Neural crest cell (in vitro differentiated cells): ENCODE measurements at regions not wholly inside any gene's neighbourhood (a gene's known extent, or its start where the extent isn't known, plus 50 kb on each side); places are given as distances from the start of the nearest gene placed in this dataset.

Experiments
- DNase-seq: peaks from one replicate; pipeline ENCODE4 v3.0.0; 2021; ENCODE audit warnings: low read depth, mixed read lengths, low spot score
- H3K27ac Mint-ChIP-seq: one replicate; pipeline ENCODE4 v1.8.0; 2021; ENCODE audit warnings: mild to moderate bottlenecking, mixed read lengths; ENCODE audit not compliant: unreplicated experiment
- H3K27me3 Mint-ChIP-seq: 2 replicates; pipeline ENCODE4 v1.8.0; 2021; ENCODE audit warnings: low read depth, mild to moderate bottlenecking, mixed read lengths
- H3K36me3 Mint-ChIP-seq: 2 replicates; pipeline ENCODE4 v1.8.0; 2021; ENCODE audit warnings: low read depth, mild to moderate bottlenecking, mixed read lengths
- H3K4me1 Mint-ChIP-seq: 2 replicates; pipeline ENCODE4 v1.8.0; 2021; ENCODE audit warnings: mixed read lengths
- H3K4me3 Mint-ChIP-seq: one replicate; pipeline ENCODE4 v1.8.0; 2021; ENCODE audit warnings: mild to moderate bottlenecking, mixed read lengths
- H3K9me3 Mint-ChIP-seq: 2 replicates; pipeline ENCODE4 v1.8.0; 2021; ENCODE audit warnings: mixed read lengths
- CTCF ChIP-seq: fragments of 200-600 bp; sonication (generic); conservative IDR thresholded peaks from 2 replicates; pipeline ENCODE4 v1.5.0; 2021; ENCODE audit warnings: antibody characterized with exemption, mild to moderate bottlenecking

- Mint-ChIP-seq H3K4me3 (no peak overlapping the region), H3K27ac (no peak overlapping the region), H3K36me3 (peaks cover 7% of the 10 kb centered on the region), H3K9me3 (peaks cover 13% of the 10 kb centered on the region), H3K4me1 (no peaks in the 10 kb centered on the region), H3K27me3 (no peaks in the 10 kb centered on the region)
- no peak for DNase-seq
- TF ChIP-seq CTCF, result no peak
Measured at GRCh38 chr7:106462914-106463482, 178.2 kb upstream of the NAMPT start.

GRCh38 chr7:106462365-106462859 lies 177.6 kb upstream of the NAMPT start:
- Mint-ChIP-seq H3K9me3 (peaks cover 14% of the 10 kb centered on the region), H3K27me3 (no peaks in the 10 kb centered on the region), H3K36me3 (peaks cover 7% of the 10 kb centered on the region), H3K27ac (no peak overlapping the region), H3K4me3 (no peak overlapping the region), H3K4me1 (no peaks in the 10 kb centered on the region)
- peak; percentile 14 for DNase-seq
- TF ChIP-seq CTCF, result peak; percentile 69

GRCh38 chr7:106460792-106461254 lies 176.0 kb upstream of the NAMPT start:
- Mint-ChIP-seq H3K4me1 (no peaks in the 10 kb centered on the region), H3K4me3 (no peak overlapping the region), H3K27ac (no peak overlapping the region), H3K27me3 (no peaks in the 10 kb centered on the region), H3K36me3 (peaks cover 11% of the 10 kb centered on the region), H3K9me3 (peaks cover 15% of the 10 kb centered on the region)
- no peak for DNase-seq
- no peak for TF ChIP-seq CTCF

GRCh38 chr7:106459397-106460072 lies 174.8 kb upstream of the NAMPT start:
- peaks cover 16% of the 10 kb centered on the region for H3K9me3 Mint-ChIP-seq
- TF ChIP-seq CTCF, result no peak
- H3K4me3 Mint-ChIP-seq, result no peak overlapping the region
- no peak for DNase-seq
- no peaks in the 10 kb centered on the region for H3K27me3 Mint-ChIP-seq
- no peaks in the 10 kb centered on the region for H3K4me1 Mint-ChIP-seq
- H3K27ac Mint-ChIP-seq, result no peak overlapping the region
- peaks cover 11% of the 10 kb centered on the region for H3K36me3 Mint-ChIP-seq

GRCh38 chr7:106457678-106458077 lies 172.9 kb upstream of the NAMPT start:
- no peak for TF ChIP-seq CTCF
- no peak for DNase-seq
- no peaks in the 10 kb centered on the region for H3K4me1 Mint-ChIP-seq
- H3K27ac Mint-ChIP-seq, result no peak overlapping the region
- H3K9me3 Mint-ChIP-seq, result peaks cover 16% of the 10 kb centered on the region
- H3K36me3 Mint-ChIP-seq, result peaks cover 11% of the 10 kb centered on the region
- H3K27me3 Mint-ChIP-seq, result no peaks in the 10 kb centered on the region
- no peak overlapping the region for H3K4me3 Mint-ChIP-seq
